GM19240 (cell line): ENCODE measurements at regions not wholly inside any gene's neighbourhood (a gene's known extent, or its start where the extent isn't known, plus 50 kb on each side); places are given as distances from the start of the nearest gene placed in this dataset.

Experiments used
- DNase-seq: peaks from one replicate; pipeline ENCODE4 v3.0.0; 2011; ENCODE audit warnings: low spot score; ENCODE audit not compliant: insufficient read length

DNA sequence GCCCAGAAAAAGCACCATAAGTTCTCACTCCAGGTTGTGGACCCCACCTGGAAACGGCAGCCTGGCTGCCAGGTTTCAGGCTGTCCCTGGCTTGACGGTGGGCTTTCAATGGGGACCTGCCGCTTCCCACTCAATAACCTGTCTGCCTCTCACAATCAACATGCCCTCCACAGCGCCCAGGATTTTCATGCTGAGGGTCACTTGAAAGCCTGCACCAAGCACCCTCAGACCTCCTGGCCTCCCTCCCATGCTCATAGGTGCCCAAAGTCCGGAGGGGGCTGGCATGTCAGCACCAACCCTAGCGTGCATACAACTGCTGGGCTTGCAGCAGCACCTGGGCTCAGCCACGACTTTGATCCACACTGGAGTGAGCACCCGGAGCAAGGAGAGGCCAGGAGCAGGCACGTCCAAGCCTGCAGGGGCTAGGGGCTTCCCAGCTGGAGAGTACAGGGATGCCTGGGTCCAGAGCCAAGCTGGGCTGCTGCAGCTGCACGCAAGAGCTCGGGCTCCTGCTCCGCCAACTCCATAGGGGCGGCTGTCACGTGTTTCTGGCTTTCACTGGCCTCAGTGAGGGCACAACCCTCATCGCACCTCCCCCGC is 1214.3 kb upstream of the RAG2 start:
- DNase-seq, result no peak

DNA sequence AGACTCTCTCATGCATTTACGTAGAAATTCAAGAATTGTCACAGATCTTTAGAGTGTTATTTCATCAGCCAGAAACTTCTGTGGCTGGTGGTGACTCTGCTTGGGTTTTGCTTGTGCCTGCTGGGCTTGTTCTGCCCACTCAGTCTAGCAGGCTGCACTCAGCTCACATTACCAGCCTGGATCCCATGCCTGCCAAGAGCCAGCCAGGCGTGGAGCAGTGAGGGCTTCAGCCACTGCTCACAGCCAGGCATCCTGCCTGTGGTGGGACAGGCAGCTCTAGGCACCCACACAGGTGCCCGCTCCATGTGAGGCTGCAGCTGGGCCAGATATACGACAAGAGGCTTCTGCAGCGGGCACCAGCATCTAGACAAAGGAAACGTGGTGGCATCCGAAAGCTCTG is 1213.3 kb upstream of the RAG2 start:
- no peak for DNase-seq

- DNase-seq, result no peak
These were observed 1206.6 kb upstream of the RAG2 start for GRCh38 chr11:37804666-37805065.

GRCh38 chr11:37788141-37788877 is 1190.3 kb upstream of the RAG2 start:
- no peak for DNase-seq

DNA sequence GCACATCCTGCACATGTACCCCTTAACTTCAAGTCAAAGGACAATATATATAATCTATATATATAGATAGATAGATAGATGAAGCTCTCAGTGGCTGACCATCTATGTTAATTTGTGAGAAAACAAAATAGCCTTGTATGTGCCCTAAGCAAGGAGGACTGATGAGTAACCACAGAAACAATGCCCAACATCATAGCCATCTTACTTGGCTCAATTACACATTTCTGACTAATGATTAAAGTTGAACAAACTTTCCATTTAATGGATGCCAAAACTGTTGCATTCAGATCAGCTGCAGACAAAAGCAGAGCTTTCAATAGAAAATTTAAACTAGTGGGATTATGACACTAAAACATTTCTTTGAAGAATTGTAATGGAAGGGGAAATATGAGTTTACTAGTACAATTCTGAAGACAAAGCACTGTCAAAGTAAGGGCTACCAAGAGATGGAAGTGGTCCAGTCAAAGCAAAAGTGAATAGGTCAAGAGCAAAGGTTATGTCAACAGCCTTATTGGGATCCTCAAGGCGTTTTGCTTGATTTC is 1188.2 kb upstream of the RAG2 start:
- no peak for DNase-seq

GRCh38 chr11:37774441-37774840 is 1176.4 kb upstream of the RAG2 start:
- no peak for DNase-seq

DNA sequence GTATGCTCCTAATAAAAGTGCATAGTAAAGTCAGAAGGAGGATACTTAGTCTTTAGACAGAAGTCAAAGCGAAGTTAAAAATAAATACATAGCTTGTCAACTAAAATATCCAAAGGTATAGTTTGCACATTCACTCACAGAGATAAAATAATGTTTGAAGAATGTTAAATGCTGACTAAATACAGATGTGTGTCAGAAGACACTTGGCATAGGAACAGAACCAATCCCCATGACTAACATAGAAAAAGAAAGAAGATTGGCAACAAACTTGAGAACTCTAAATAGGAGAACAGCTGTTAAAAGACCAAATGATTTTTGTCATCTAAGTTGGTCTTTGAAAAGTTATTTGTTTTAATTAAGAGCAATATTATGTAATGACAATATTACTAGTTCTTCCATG is 1172.1 kb upstream of the RAG2 start:
- DNase-seq, result no peak

GRCh38 chr11:37762079-37762478 is 1164.0 kb upstream of the RAG2 start:
- DNase-seq, result no peak

DNA sequence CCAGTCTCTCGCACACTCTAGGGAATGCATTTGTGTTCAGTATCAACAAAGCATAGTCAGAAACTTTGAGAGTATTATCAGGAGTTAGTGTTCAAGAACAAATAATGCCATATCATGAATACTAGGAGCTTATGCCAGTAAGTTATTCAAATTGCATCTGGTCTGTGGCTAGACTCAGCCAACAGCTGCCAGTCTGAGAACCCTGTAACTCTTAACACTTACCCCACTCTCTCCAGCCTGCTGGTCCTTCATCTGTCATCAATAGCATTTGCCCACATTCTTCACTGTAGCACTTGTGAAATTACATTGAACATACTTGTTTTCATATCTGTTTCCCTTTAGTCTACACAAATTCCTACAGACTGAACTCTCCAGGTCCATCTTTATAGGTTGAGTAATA is 1157.5 kb upstream of the RAG2 start:
- DNase-seq, result no peak

DNA sequence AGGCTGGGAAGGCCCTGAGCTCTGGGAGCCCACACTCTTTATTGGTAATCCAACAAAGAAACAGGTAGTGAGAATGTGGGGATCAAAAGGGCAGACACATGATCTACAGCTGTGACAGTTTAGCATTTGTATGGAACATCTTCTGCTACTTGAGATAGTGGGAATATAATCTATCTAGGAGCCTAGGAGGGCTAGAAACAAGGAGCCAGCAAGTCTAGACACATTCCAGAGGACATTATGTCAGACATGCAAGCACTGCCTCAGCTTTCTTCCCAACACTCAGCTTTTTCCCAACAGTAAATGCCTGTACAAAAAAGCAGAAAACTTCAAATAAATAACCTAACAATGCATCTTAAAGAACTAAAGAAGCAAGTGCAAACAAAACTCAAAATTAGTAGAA is 1150.6 kb upstream of the RAG2 start:
- DNase-seq, result no peak

DNA sequence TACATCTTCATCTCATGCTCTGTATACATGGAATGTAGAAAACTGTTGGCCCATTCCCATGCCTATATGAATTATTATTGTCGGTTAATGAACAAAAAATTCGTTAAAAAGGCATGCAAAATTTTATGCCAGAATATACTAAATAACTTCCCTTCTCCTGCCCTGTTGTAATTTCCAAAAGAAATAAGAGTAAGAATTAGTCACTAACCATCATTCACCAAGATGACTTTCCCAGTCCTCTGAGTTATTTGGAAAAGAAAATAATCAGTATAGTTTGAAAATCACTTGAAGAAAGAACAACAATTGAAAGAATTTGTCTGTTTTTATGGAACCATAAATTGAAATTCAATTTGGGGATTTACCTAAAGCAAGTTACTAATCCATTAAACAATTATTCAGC is 1149.1 kb upstream of the RAG2 start:
- DNase-seq, result no peak

DNA sequence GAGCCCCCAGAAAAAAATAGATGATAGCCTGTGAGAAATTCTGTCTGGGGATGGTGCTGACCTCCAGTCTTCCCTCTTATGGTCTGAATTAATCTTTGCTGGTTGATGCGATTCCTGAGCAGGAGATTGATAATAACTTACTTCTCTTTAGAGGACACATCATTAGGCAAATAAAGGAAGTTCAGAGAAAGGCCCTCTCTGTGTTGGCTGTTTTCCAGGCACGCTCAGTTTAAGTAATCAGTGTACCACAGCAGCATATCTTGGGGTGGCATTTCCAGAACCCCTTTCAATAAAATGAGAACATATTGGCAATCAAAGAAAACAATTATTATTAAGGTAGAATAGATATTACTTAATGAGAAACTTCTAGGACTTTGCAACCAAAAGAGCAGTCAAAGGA is 1129.3 kb upstream of the RAG2 start:
- no peak for DNase-seq

DNA sequence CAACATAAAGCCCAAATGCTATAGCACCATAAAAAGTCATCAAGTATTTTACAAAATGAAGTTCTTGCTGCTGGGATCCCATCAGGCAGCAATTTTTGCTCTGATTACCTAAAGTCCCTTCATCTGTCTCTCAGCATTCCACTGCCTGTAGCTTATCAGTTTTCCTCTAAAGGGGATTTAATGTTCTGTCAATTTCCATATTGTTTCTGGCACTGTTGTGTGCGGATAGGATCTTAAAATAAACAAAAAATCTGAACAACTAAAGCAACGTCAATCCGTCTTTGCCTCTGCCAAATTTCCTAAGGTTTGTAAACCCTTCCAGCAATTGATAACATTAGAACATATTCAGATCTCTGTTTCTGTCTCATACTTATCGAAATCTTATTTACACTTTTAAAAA is 1126.3 kb upstream of the RAG2 start:
- no peak for DNase-seq

- DNase-seq, result no peak
These were observed 1123.4 kb upstream of the RAG2 start for GRCh38 chr11:37721485-37721884.

GRCh38 chr11:37718431-37718999 is 1120.5 kb upstream of the RAG2 start:
- DNase-seq, result no peak

DNA sequence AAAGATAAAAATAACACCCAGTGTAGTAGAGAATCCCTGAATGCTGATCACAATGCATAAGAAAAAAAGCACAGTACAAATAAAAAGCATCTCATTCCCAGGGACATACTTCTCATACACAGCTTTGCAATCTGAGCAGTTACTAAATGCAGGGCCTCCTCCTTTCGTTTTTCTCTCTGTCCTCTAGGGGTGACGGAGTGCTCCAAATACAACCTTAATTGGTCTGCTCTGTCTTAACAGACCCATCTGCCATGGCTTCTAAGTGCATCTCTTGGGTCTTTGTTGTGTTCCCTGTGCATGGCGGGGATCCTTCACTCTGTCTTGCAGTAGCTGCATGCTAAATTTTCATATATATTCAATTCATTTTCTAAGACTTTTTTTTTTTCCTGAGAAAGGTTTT is 1114.2 kb upstream of the RAG2 start:
- no peak for DNase-seq

- no peak for DNase-seq
These were observed 1112.0 kb upstream of the RAG2 start for GRCh38 chr11:37710031-37710430.

DNA sequence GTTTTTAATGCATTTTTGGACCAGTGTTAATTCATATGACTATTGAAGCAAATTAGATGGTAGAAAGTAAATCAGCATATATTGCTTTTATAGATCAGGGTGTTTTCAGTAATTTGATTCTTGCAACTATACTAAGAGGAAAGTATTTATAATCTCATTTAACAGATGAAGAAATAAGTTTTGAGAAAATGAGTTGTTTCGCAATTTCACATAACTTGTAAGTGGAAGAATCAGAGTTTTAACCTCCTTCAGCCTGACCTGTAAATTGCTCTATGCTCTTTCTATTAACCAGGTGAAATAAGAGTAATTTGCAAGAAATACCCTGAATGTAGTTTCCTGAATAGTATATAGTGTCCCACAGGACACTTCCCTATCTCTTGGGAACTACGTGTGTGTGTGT is 1106.8 kb upstream of the RAG2 start:
- no peak for DNase-seq

GRCh38 chr11:37699644-37700043 is 1101.6 kb upstream of the RAG2 start:
- DNase-seq, result no peak

DNA sequence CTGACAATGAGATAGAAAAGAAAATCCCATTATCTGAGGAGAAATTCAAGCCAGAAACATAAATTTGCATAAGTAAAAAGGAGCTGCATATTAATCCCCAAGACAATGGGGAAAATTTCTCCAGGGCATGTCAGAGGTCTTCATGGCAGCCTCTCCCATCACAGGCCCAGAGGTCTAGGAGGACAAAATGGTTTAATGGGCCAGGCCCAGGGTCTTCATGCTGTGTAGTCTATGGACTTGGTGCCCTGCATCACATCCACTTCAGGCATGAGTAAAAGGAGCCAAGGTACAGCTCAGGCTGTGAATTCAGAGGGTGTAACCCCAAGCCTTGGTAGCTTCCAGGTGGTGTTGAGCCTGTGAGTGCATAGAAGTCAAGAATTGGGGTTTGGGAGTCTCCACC is 1097.2 kb upstream of the RAG2 start:
- DNase-seq, result no peak

GRCh38 chr11:37689951-37690350 is 1091.9 kb upstream of the RAG2 start:
- DNase-seq, result no peak

- DNase-seq, result no peak
These were observed 1090.4 kb upstream of the RAG2 start for GRCh38 chr11:37688456-37688855.

DNA sequence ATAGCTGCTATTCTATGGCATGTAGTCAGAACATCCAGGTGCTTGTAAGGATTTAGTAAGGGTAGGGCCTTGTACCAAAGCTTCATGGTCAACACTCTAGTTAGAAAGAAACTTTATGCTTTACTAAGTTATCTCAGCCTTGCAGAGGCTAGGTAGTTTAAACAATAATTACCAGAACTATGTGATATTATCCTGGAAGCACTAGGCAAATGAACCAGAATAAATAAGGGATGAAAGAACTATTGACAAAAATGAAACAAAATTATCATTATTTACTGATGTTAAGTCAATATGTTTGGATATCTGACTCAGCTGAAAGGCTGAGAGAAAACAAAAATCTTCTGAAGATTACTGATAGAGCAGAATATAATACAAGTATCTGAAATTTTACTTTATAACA is 1089.1 kb upstream of the RAG2 start:
- DNase-seq, result no peak
